CD14-positive monocyte (primary cell): ENCODE measurements at regions not wholly inside any gene's neighbourhood (a gene's known extent, or its start where the extent isn't known, plus 50 kb on each side); places are given as distances from the start of the nearest gene placed in this dataset.

Experiments
- DNase-seq, 3 donors: peaks; one replicate each; pipeline ENCODE4 v3.0.0-alpha.2; 2011 to 2022
- H2AFZ ChIP-seq: 2 replicates; pipeline ENCODE4 v1.6.0; 2012; ENCODE audit warnings: mild to moderate bottlenecking, low read depth, low read length, inconsistent platforms; ENCODE audit not compliant: insufficient read depth, poor library complexity, severe bottlenecking
- H3K27ac ChIP-seq, 2 donors: 1 replicate in 1 of 2; 2 replicates in 1 of 2; pipeline ENCODE4 v1.5.1; 2012 to 2013; ENCODE audit warnings: low read length in 2 of 2, control low read depth in 1 of 2, inconsistent platforms in 1 of 2, low read depth in 1 of 2, mild to moderate bottlenecking in 1 of 2
- H3K27me3 ChIP-seq, 2 donors: one replicate each; pipeline versions ENCODE4 v1.6.0 to v1.6.1; 2011 to 2013; ENCODE audit warnings: low read length in 2 of 2; ENCODE audit not compliant: control insufficient read depth in 2 of 2, insufficient read depth in 2 of 2
- H3K36me3 ChIP-seq, 2 donors: replicated peaks in 1 of 2; 1 replicate in 1 of 2; 2 replicates in 1 of 2; pipeline versions ENCODE4 v1.5.1 to v1.6.1; 2012 to 2013; ENCODE audit warnings: low read length in 2 of 2, control low read depth in 1 of 2, inconsistent platforms in 1 of 2, mild to moderate bottlenecking in 1 of 2; ENCODE audit not compliant: insufficient read depth in 2 of 2, control insufficient read depth in 1 of 2
- H3K4me1 ChIP-seq, 2 donors: 1 replicate in 1 of 2; 2 replicates in 1 of 2; pipeline versions ENCODE4 v1.5.1 to v1.6.1; 2012 to 2013; ENCODE audit warnings: low read length in 2 of 2, control low read depth in 1 of 2, inconsistent platforms in 1 of 2, mild to moderate bottlenecking in 1 of 2, moderate library complexity in 1 of 2; ENCODE audit not compliant: insufficient read depth in 2 of 2, control insufficient read depth in 1 of 2
- H3K4me2 ChIP-seq: replicated peaks from 2 replicates; pipeline ENCODE3; 2012; ENCODE audit warnings: low read length, moderate library complexity, mild to moderate bottlenecking; ENCODE audit not compliant: poor library complexity, severe bottlenecking; ENCODE audit errors: extremely low read depth
- H3K4me3 ChIP-seq, 3 experiments: fragments of 200-600 bp in 1 of 3; sonication (generic) in 1 of 3; replicated peaks in 1 of 3; 1 replicate in 2 of 3; 2 replicates in 1 of 3; pipeline ENCODE4 v1.5.1; 2011 to 2013; ENCODE audit warnings: low read length in 3 of 3, mild to moderate bottlenecking in 3 of 3, control low read depth in 2 of 3, low read depth in 2 of 3, inconsistent platforms in 1 of 3, moderate library complexity in 1 of 3
- H3K79me2 ChIP-seq: 2 replicates; pipeline ENCODE4 v1.6.0; 2012; ENCODE audit warnings: mild to moderate bottlenecking, control low read depth, inconsistent platforms, low read length, moderate library complexity; ENCODE audit not compliant: insufficient read depth
- H3K9ac ChIP-seq: 2 replicates; pipeline ENCODE4 v1.6.0; 2017; ENCODE audit warnings: low read length, mild to moderate bottlenecking; ENCODE audit not compliant: insufficient read depth, poor library complexity, severe bottlenecking
- H3K9me3 ChIP-seq, 2 donors: replicated peaks in 1 of 2; 1 replicate in 1 of 2; 2 replicates in 1 of 2; pipeline versions ENCODE4 v1.5.1 to v1.6.1; 2012 to 2013; ENCODE audit warnings: low read length in 2 of 2, control low read depth in 1 of 2; ENCODE audit not compliant: control insufficient read depth in 1 of 2, insufficient read depth in 1 of 2
- H4K20me1 ChIP-seq: 2 replicates; pipeline ENCODE4 v1.6.0; 2012; ENCODE audit warnings: mild to moderate bottlenecking, low read length, control low read depth, moderate library complexity; ENCODE audit not compliant: insufficient read depth
- H3K27ac Mint-ChIP-seq, 7 donors: one replicate each; pipeline ENCODE4 v1.8.0; 2020; ENCODE audit warnings: mild to moderate bottlenecking in 7 of 7, mixed read lengths in 7 of 7, moderate library complexity in 6 of 7, inconsistent platforms in 2 of 7
- H3K27me3 Mint-ChIP-seq, 3 donors: one replicate each; pipeline ENCODE4 v1.8.0; 2021 to 2022; ENCODE audit warnings: low read depth in 3 of 3, mild to moderate bottlenecking in 3 of 3, mixed read lengths in 3 of 3, moderate library complexity in 3 of 3, inconsistent platforms in 1 of 3
- H3K36me3 Mint-ChIP-seq, 2 donors: one replicate each; pipeline ENCODE4 v1.8.0; 2020; ENCODE audit warnings: mixed read lengths in 2 of 2, inconsistent platforms in 1 of 2, mild to moderate bottlenecking in 1 of 2
- H3K4me1 Mint-ChIP-seq: one replicate; pipeline ENCODE4 v1.8.0; 2020; ENCODE audit warnings: mild to moderate bottlenecking, mixed read lengths
- H3K4me3 Mint-ChIP-seq, 2 donors: one replicate each; pipeline ENCODE4 v1.8.0; 2020; ENCODE audit warnings: mild to moderate bottlenecking in 2 of 2, mixed read lengths in 2 of 2, moderate library complexity in 1 of 2
- H3K9me3 Mint-ChIP-seq, 7 donors: one replicate each; pipeline ENCODE4 v1.8.0; 2020 to 2022; ENCODE audit warnings: mixed read lengths in 7 of 7, mild to moderate bottlenecking in 6 of 7, moderate library complexity in 6 of 7, inconsistent platforms in 2 of 7
- CTCF ChIP-seq: fragments of 200-600 bp; IDR thresholded peaks from one replicate; pipeline ENCODE4 v1.8.0; 2022; ENCODE audit warnings: antibody characterized with exemption, mild to moderate bottlenecking
- intact Hi-C, 2 donors: fragments of 100-400 bp; cut with micrococcal nuclease; formaldehyde crosslinking; loops; one replicate each; pipeline versions ENCODE4 v1.15.0 to v1.15.1; 2023

- Histone ChIP-seq H3K4me2 (no peak overlapping the region), H3K9ac (no peak overlapping the region), H2AFZ (no peak overlapping the region), H3K9me3 (no peaks in the 10 kb centered on the region), H3K36me3 (no peaks in the 10 kb centered on the region), H3K79me2 (no peaks in the 10 kb centered on the region), H3K4me1 (peaks cover 4 to 9% of the 10 kb centered on the region in 2 donors), H3K27ac (no peak overlapping the region), H3K4me3 (no peak overlapping the region), H3K27me3 (no peaks in the 10 kb centered on the region), H4K20me1 (no peaks in the 10 kb centered on the region)
- intact Hi-C loops = no loop called here
- no peak for DNase-seq
- no peak for TF ChIP-seq CTCF
- Mint-ChIP-seq H3K4me1 (peaks cover 9% of the 10 kb centered on the region), H3K4me3 (no peak overlapping the region), H3K36me3 (no peaks in the 10 kb centered on the region), H3K27ac (no peak overlapping the region), H3K9me3 (peaks cover 0 to 5% (median 0%) of the 10 kb centered on the region in 7 donors), H3K27me3 (no peaks in the 10 kb centered on the region)
Observed at GRCh38 chr4:124061413-124061812, 651.1 kb downstream of the ANKRD50 start.

GRCh38 chr4:124065422-124065821 lies 647.1 kb downstream of the ANKRD50 start:
- Mint-ChIP-seq H3K27me3 (no peaks in the 10 kb centered on the region), H3K4me3 (no peak overlapping the region), H3K9me3 (peaks cover 3 to 14% (median 7%) of the 10 kb centered on the region in 7 donors), H3K4me1 (peaks cover 5% of the 10 kb centered on the region), H3K36me3 (no peaks in the 10 kb centered on the region), H3K27ac (no peak overlapping the region)
- no peak for TF ChIP-seq CTCF
- Histone ChIP-seq H3K4me3 (no peak overlapping the region), H3K36me3 (no peaks in the 10 kb centered on the region), H2AFZ (no peak overlapping the region), H4K20me1 (no peaks in the 10 kb centered on the region), H3K4me2 (no peak overlapping the region), H3K9ac (no peak overlapping the region), H3K79me2 (no peaks in the 10 kb centered on the region), H3K27me3 (no peaks in the 10 kb centered on the region), H3K9me3 (peaks cover 5 to 9% of the 10 kb centered on the region in 2 donors), H3K27ac (no peak overlapping the region), H3K4me1 (peaks cover 1 to 6% of the 10 kb centered on the region in 2 donors)
- DNase-seq = no peak
- intact Hi-C loops = no loop called here
